ENCODE measurements at regions not wholly inside any gene's neighbourhood (a gene's known extent, or its start where the extent isn't known, plus 50 kb on each side); places are given as distances from the start of the nearest gene placed in this dataset.

GRCh38 chr9:102550266-102550665 lies 444.9 kb upstream of the CYLC2 start:
- no TSS peak for BruUV-seq (replicated peaks)
- Histone ChIP-seq H3K4me1 (ENCODE audit: control insufficient read depth, insufficient read depth, low read length) (no peaks in the 10 kb centered on the region), H3K9me3 (ENCODE audit: control insufficient read depth, insufficient read depth, low read depth, low read length) (no peaks in the 10 kb centered on the region), H3K27ac (ENCODE audit: low read length) (no peak overlapping the region), H3K4me3 (ENCODE audit: low read depth in 2 of 2, low read length in 2 of 2) (no peak overlapping the region), H3K27me3 (ENCODE audit: control insufficient read depth, insufficient read depth, low read length) (no peaks in the 10 kb centered on the region), H3K36me3 (ENCODE audit: control insufficient read depth, insufficient read depth, low read length) (no peaks in the 10 kb centered on the region)
- ATAC-seq (no peak), DNase-seq (ENCODE audit: low read depth, low spot score) (no peak)
- ChIA-PET CTCF (no interaction called here), POLR2A (no interaction called here)
- in situ Hi-C loops (cut with HindIII; ENCODE audit: low pct_unique_long_range_greater_than_20kb, low sequenced_read_pairs) (no loop called here), intact Hi-C loops (cut with micrococcal nuclease; ENCODE audit: unreplicated experiment) (no loop called here)
- no peak for TF ChIP-seq TCF7L2 (IDR thresholded peaks at IDR 0.05; ENCODE audit: low read depth, low read length)
- TF ChIP-seq, protein P1, sequence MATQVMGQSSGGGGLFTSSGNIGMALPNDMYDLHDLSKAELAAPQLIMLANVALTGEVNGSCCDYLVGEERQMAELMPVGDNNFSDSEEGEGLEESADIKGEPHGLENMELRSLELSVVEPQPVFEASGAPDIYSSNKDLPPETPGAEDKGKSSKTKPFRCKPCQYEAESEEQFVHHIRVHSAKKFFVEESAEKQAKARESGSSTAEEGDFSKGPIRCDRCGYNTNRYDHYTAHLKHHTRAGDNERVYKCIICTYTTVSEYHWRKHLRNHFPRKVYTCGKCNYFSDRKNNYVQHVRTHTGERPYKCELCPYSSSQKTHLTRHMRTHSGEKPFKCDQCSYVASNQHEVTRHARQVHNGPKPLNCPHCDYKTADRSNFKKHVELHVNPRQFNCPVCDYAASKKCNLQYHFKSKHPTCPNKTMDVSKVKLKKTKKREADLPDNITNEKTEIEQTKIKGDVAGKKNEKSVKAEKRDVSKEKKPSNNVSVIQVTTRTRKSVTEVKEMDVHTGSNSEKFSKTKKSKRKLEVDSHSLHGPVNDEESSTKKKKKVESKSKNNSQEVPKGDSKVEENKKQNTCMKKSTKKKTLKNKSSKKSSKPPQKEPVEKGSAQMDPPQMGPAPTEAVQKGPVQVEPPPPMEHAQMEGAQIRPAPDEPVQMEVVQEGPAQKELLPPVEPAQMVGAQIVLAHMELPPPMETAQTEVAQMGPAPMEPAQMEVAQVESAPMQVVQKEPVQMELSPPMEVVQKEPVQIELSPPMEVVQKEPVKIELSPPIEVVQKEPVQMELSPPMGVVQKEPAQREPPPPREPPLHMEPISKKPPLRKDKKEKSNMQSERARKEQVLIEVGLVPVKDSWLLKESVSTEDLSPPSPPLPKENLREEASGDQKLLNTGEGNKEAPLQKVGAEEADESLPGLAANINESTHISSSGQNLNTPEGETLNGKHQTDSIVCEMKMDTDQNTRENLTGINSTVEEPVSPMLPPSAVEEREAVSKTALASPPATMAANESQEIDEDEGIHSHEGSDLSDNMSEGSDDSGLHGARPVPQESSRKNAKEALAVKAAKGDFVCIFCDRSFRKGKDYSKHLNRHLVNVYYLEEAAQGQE (IDR thresholded peaks at IDR 0.05; ENCODE audit: insufficient read depth in 1 of 2, low read depth in 2 of 2, low read length in 1 of 2): no peak
- TF ChIP-seq POLR2AphosphoS5 (IDR thresholded peaks at IDR 0.05; ENCODE audit: low read depth, low read length): no peak
- TF ChIP-seq, protein P2, sequence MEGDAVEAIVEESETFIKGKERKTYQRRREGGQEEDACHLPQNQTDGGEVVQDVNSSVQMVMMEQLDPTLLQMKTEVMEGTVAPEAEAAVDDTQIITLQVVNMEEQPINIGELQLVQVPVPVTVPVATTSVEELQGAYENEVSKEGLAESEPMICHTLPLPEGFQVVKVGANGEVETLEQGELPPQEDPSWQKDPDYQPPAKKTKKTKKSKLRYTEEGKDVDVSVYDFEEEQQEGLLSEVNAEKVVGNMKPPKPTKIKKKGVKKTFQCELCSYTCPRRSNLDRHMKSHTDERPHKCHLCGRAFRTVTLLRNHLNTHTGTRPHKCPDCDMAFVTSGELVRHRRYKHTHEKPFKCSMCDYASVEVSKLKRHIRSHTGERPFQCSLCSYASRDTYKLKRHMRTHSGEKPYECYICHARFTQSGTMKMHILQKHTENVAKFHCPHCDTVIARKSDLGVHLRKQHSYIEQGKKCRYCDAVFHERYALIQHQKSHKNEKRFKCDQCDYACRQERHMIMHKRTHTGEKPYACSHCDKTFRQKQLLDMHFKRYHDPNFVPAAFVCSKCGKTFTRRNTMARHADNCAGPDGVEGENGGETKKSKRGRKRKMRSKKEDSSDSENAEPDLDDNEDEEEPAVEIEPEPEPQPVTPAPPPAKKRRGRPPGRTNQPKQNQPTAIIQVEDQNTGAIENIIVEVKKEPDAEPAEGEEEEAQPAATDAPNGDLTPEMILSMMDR (IDR thresholded peaks at IDR 0.05): no peak
- TF ChIP-seq SIN3A (IDR thresholded peaks at IDR 0.05; ENCODE audit: borderline replicate concordance, insufficient read depth, low read depth, low read length): no peak

- Histone ChIP-seq H3K27me3 (ENCODE audit: control insufficient read depth, insufficient read depth, low read length) (no peaks in the 10 kb centered on the region), H3K9me3 (ENCODE audit: control insufficient read depth, insufficient read depth, low read depth, low read length) (no peaks in the 10 kb centered on the region), H3K27ac (ENCODE audit: low read length) (no peak overlapping the region), H3K4me1 (ENCODE audit: control insufficient read depth, insufficient read depth, low read length) (no peaks in the 10 kb centered on the region), H3K36me3 (ENCODE audit: control insufficient read depth, insufficient read depth, low read length) (no peaks in the 10 kb centered on the region), H3K4me3 (ENCODE audit: low read depth in 2 of 2, low read length in 2 of 2) (no peak overlapping the region)
- in situ Hi-C loops (cut with HindIII; ENCODE audit: low pct_unique_long_range_greater_than_20kb, low sequenced_read_pairs): no loop called here
- ChIA-PET POLR2A (no interaction called here), CTCF (no interaction called here)
- TF ChIP-seq SIN3A (IDR thresholded peaks at IDR 0.05; ENCODE audit: borderline replicate concordance, insufficient read depth, low read depth, low read length) (no peak), POLR2AphosphoS5 (IDR thresholded peaks at IDR 0.05; ENCODE audit: low read depth, low read length) (no peak), TCF7L2 (IDR thresholded peaks at IDR 0.05; ENCODE audit: low read depth, low read length) (no peak)
- TF ChIP-seq, protein P2 (IDR thresholded peaks at IDR 0.05): no peak
- TF ChIP-seq, protein P1 (IDR thresholded peaks at IDR 0.05; ENCODE audit: insufficient read depth in 1 of 2, low read depth in 2 of 2, low read length in 1 of 2): no peak
- BruUV-seq (replicated peaks): no TSS peak
- intact Hi-C loops (cut with micrococcal nuclease; ENCODE audit: unreplicated experiment): loop anchor here (10.0 kb wide), 1 partner anchor 59 kb away; no protein-coding TSS in a partner anchor
- ATAC-seq (no peak), DNase-seq (ENCODE audit: low read depth, low spot score) (no peak)
Observed at GRCh38 chr9:102534031-102534430, 461.1 kb upstream of the CYLC2 start.
